T1000 (cell line): ENCODE measurements at regions not wholly inside any gene's neighbourhood (a gene's known extent, or its start where the extent isn't known, plus 50 kb on each side); places are given as distances from the start of the nearest gene placed in this dataset.
A peak's percentile ranks its signal among the peaks of the same experiment; 100 is the strongest.
"Not testable (repeated sequence)": the region's sequence is repeated elsewhere in the genome, so short reads cannot be mapped to it uniquely, and the experiment has no call there.

Experiments
- DNase-seq: peaks from one replicate; lab custom pipeline; 2025; ENCODE audit warnings: mixed read lengths; lab: John Stamatoyannopoulos, UW

GRCh38 chr12:68478516-68479260 lies 132.0 kb upstream of the RAP1B start:
- DNase-seq: no peak

DNA sequence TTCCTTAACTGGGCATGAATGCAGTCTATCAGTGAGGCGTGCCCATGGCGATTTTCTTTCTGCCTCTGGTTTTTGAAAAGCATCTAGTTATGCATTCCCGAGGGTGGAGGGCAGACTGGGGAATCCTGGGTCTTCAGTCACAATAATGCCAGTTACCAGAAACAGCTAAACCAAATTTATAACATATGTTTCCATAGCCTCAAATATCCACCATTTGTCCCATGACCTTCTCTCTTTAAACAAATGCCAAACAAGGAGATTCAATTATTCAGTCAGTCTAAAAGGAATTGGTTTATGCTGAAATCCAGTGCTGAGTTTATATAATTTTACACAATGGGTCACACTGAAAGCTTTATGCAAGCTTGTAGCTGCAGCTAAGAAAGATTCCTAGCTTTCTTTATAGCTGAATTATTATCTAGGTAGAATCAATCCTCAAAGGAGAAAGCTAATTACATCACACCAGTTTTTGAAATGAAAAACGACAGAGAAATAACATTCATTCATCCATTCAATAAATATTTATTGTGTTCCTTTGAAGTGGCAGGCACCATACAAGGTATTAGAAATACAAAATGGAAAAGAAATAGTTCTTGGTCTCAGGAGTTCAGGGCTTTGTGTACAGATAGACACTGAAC lies 131.3 kb upstream of the RAP1B start:
- DNase-seq: no peak

GRCh38 chr12:68479896-68480291 lies 130.8 kb upstream of the RAP1B start:
- no peak for DNase-seq

- DNase-seq: no peak
Observed at GRCh38 chr12:68480526-68480925, 130.2 kb upstream of the RAP1B start.

DNA sequence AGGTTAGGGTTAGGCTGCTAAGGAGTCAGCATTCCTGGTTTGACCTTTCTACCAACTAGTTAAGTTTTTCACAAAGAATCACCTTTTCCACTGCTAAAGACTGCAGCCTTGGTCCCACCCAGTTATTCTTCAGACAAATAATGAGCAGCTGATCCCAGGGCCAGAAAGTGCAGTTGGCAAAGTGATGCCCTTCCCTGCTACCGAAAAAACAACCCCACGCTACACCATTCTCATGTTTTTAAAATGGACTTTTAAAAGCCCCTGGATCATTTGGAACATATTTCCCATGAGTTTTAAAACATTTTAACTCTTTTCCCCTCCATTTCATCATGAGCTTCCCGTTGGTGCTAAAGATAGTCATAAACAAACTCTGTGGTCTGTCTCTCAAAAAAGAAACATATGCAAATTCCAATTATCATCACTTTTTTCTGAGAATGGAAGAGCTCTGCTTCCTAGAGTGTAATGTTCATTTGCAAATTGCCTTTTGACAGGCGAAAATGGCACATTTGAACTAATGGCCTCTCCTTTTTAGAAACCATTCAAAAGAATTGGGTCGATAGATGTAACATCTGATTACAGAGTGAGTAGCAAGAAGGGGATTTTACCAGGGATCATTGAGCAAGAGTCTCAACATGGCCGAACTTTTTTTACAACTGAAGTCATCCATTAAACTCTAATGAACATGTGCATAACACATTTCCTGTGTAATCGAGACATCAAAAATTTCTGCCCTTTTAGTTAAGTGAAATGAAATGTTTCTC lies 129.3 kb upstream of the RAP1B start:
- no peak for DNase-seq

DNA sequence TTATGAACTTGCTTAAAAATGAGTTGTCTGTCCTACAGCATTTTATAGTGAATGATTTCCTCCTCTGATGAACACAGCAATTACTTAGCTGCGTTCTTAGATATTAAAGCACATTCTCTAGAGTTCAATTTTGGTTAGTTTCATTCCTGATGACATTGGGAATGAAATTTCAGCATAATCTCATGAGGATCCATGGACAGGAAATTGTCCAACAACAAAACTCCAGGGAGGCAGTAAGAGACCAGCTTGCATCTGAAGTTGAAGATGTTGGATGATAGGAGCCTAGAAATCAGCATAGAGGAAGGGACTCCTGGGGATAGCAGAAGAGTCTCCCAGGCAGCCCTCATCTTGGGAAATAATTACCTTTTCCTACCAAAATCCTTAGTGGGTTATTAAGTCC lies 128.7 kb upstream of the RAP1B start:
- DNase-seq: no peak

GRCh38 chr12:68482660-68483059 lies 128.0 kb upstream of the RAP1B start:
- no peak for DNase-seq

- no peak for DNase-seq
Observed at GRCh38 chr12:68483592-68484383, 126.9 kb upstream of the RAP1B start.

GRCh38 chr12:68484578-68484977 lies 126.1 kb upstream of the RAP1B start:
- not testable (repeated sequence) for DNase-seq

- DNase-seq: not testable (repeated sequence)
Observed at GRCh38 chr12:68486449-68486848, 124.2 kb upstream of the RAP1B start.

GRCh38 chr12:68487721-68488309 lies 122.9 kb upstream of the RAP1B start:
- DNase-seq: no peak

GRCh38 chr12:68489273-68489672 lies 121.4 kb upstream of the RAP1B start:
- no peak for DNase-seq

- DNase-seq: no peak
Observed at GRCh38 chr12:68490476-68490875, 120.2 kb upstream of the RAP1B start.

DNA sequence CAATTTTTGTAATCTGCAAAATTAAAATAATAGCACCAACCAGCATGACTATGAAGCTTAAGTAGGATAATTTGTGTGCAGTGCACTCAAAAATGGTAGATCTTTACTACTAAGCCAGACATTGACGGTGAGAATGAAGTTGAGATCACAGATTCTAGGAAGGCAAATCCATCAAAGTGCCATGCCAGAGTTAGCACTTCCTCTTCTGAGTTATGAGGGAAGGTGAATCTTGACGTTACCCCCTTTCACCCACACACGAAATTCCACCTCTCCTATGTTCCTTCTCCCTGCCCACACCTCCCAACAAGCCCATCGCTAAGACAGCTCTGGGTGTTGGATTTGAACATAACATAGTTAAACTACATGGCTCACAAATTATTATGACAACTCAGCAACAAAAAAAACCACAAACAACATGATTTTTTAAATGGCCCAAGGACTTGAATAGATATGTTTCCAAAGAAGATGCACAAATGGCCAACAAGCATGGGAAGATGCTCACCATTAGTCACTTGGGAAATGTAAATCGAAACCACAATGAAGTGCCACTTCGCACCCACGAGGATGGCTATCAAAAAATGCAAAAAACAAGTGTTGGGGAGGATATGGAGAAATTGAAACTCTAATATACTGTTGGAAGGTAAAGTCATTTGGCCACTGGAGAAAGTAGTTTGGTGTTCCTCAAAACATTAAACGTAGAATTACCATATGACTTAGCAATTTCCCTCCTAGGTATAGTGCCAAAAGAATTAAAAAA lies 119.3 kb upstream of the RAP1B start:
- no peak for DNase-seq

- DNase-seq: no peak
Observed at GRCh38 chr12:68495336-68496070, 115.2 kb upstream of the RAP1B start.

- no peak for DNase-seq
Observed at GRCh38 chr12:68497107-68497506, 113.6 kb upstream of the RAP1B start.

DNA sequence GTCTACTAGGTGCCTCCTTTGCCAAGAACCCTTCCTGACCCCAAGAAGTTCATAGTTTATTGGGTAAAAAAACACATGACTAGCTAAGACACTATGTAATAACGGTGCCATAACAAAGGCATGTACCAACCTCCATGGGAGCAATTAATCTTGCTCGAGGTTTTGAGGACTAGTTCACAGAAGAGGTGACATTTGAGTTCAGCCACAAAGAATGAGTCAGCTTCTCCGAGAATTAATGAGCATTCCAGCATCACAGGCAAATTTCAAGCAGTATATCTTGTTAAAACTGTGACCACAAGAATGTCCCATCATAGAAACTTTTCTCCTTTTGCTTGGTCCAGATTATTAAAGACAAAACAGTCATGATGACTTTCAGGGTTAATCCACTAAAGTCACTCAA lies 113.0 kb upstream of the RAP1B start:
- DNase-seq: peak; percentile 71

- no peak for DNase-seq
Observed at GRCh38 chr12:68498736-68499135, 112.0 kb upstream of the RAP1B start.

GRCh38 chr12:68499616-68500015 lies 111.1 kb upstream of the RAP1B start:
- DNase-seq: no peak

DNA sequence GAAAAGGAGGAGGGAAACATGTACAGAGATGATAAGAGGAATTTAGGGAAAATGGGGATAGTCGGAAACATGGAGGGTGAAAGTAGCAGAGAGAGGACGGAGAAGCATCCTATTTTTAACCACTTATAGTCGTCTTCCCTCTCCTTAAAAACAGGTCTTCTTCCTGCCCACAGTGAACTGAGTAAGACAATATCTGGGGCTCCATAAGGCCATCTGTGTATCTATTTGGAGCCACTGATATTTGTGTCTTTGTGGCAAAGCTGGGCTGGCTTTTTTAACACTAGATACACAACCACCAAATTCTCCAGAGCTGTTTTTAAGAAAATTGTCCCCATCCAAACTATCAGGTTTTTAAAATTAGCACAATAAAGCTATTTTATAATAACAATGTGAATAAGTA lies 109.5 kb upstream of the RAP1B start:
- DNase-seq: no peak
